BLaER1 (cell line): ENCODE measurements at regions not wholly inside any gene's neighbourhood (a gene's known extent, or its start where the extent isn't known, plus 50 kb on each side); places are given as distances from the start of the nearest gene placed in this dataset.
A peak's percentile ranks its signal among the peaks of the same experiment; 100 is the strongest.

ENCODE experiments used
- H3K27ac ChIP-seq: shearing (Covaris generic); formaldehyde crosslinking; 2 replicates; pipeline ENCODE4 v1.8.1; 2022
- H3K27me3 ChIP-seq: shearing (Covaris generic); formaldehyde crosslinking; 2 replicates; pipeline ENCODE4 v1.8.1; 2022
- H3K36me3 ChIP-seq: shearing (Covaris generic); formaldehyde crosslinking; 2 replicates; pipeline ENCODE4 v1.8.1; 2022
- H3K4me1 ChIP-seq: shearing (Covaris generic); formaldehyde crosslinking; 2 replicates; pipeline ENCODE4 v1.8.1; 2022
- H3K4me2 ChIP-seq: shearing (Covaris generic); formaldehyde crosslinking; 2 replicates; pipeline ENCODE4 v1.8.1; 2022
- H3K4me3 ChIP-seq: shearing (Covaris generic); formaldehyde crosslinking; 2 replicates; pipeline ENCODE4 v1.8.1; 2022
- H3K9ac ChIP-seq: shearing (Covaris generic); formaldehyde crosslinking; 2 replicates; pipeline ENCODE4 v1.8.1; 2022
- H3K9me3 ChIP-seq: shearing (Covaris generic); formaldehyde crosslinking; 2 replicates; pipeline ENCODE4 v1.8.1; 2022
- H4K20me1 ChIP-seq: shearing (Covaris generic); formaldehyde crosslinking; 2 replicates; pipeline ENCODE4 v1.8.1; 2022
- Cebpa-rat ChIP-seq: shearing (Covaris generic); IDR thresholded peaks from 2 replicates; pipeline ENCODE4 v1.8.1; 2022

GRCh38 chr3:18657858-18658820 lies 233.0 kb upstream of the SATB1 start:
- Histone ChIP-seq H3K9ac (no peak overlapping the region), H3K4me2 (peak overlapping the region; percentile 38; the same call in 1 of the 2 replicates), H4K20me1 (no peaks in the 10 kb centered on the region), H3K9me3 (no peaks in the 10 kb centered on the region), H3K27ac (no peak overlapping the region), H3K27me3 (no peaks in the 10 kb centered on the region), H3K36me3 (no peaks in the 10 kb centered on the region), H3K4me1 (peaks cover 7% of the 10 kb centered on the region), H3K4me3 (no peak overlapping the region)
- no peak for TF ChIP-seq Cebpa-rat

GRCh38 chr3:18656866-18657265 lies 231.7 kb upstream of the SATB1 start:
- Histone ChIP-seq H3K27me3 (no peaks in the 10 kb centered on the region), H3K4me2 (no peak overlapping the region), H3K9ac (no peak overlapping the region), H3K9me3 (no peaks in the 10 kb centered on the region), H3K4me1 (peaks cover 7% of the 10 kb centered on the region), H4K20me1 (no peaks in the 10 kb centered on the region), H3K36me3 (no peaks in the 10 kb centered on the region), H3K27ac (no peak overlapping the region), H3K4me3 (no peak overlapping the region)
- TF ChIP-seq Cebpa-rat, result no peak

GRCh38 chr3:18656410-18656809 lies 231.3 kb upstream of the SATB1 start:
- Histone ChIP-seq H3K27me3 (no peaks in the 10 kb centered on the region), H3K9ac (no peak overlapping the region), H3K4me3 (no peak overlapping the region), H3K27ac (no peak overlapping the region), H4K20me1 (no peaks in the 10 kb centered on the region), H3K4me2 (no peak overlapping the region), H3K9me3 (no peaks in the 10 kb centered on the region), H3K36me3 (no peaks in the 10 kb centered on the region), H3K4me1 (peaks cover 7% of the 10 kb centered on the region)
- TF ChIP-seq Cebpa-rat, result no peak

- Histone ChIP-seq H3K9me3 (no peaks in the 10 kb centered on the region), H3K27me3 (no peaks in the 10 kb centered on the region), H3K36me3 (no peaks in the 10 kb centered on the region), H4K20me1 (no peaks in the 10 kb centered on the region), H3K27ac (no peak overlapping the region), H3K4me2 (no peak overlapping the region), H3K4me1 (peaks cover 7% of the 10 kb centered on the region), H3K4me3 (no peak overlapping the region), H3K9ac (no peak overlapping the region)
- no peak for TF ChIP-seq Cebpa-rat
Observed at GRCh38 chr3:18655827-18656226, 230.7 kb upstream of the SATB1 start.

GRCh38 chr3:18652781-18653180 lies 227.6 kb upstream of the SATB1 start:
- H3K4me2 ChIP-seq, result no peak overlapping the region
- no peak overlapping the region for H3K4me3 ChIP-seq
- no peak overlapping the region for H3K9ac ChIP-seq
- H3K4me1 ChIP-seq, result peaks cover 2% of the 10 kb centered on the region
- H4K20me1 ChIP-seq, result no peaks in the 10 kb centered on the region
- H3K27me3 ChIP-seq, result no peaks in the 10 kb centered on the region
- no peaks in the 10 kb centered on the region for H3K9me3 ChIP-seq
- H3K36me3 ChIP-seq, result no peaks in the 10 kb centered on the region
- no peak for TF ChIP-seq Cebpa-rat
- H3K27ac ChIP-seq, result no peak overlapping the region

GRCh38 chr3:18650731-18651130 lies 225.6 kb upstream of the SATB1 start:
- Histone ChIP-seq H3K36me3 (no peaks in the 10 kb centered on the region), H3K9me3 (no peaks in the 10 kb centered on the region), H3K27me3 (no peaks in the 10 kb centered on the region), H3K4me2 (no peak overlapping the region), H3K4me1 (no peaks in the 10 kb centered on the region), H4K20me1 (no peaks in the 10 kb centered on the region), H3K4me3 (no peak overlapping the region), H3K9ac (no peak overlapping the region), H3K27ac (no peak overlapping the region)
- no peak for TF ChIP-seq Cebpa-rat

GRCh38 chr3:18649666-18650363 lies 224.7 kb upstream of the SATB1 start:
- no peaks in the 10 kb centered on the region for H3K27me3 ChIP-seq
- no peak overlapping the region for H3K4me3 ChIP-seq
- H3K4me1 ChIP-seq, result no peaks in the 10 kb centered on the region
- no peaks in the 10 kb centered on the region for H3K36me3 ChIP-seq
- TF ChIP-seq Cebpa-rat, result no peak
- H3K9ac ChIP-seq, result no peak overlapping the region
- H3K9me3 ChIP-seq, result no peaks in the 10 kb centered on the region
- no peak overlapping the region for H3K27ac ChIP-seq
- no peaks in the 10 kb centered on the region for H4K20me1 ChIP-seq
- H3K4me2 ChIP-seq, result no peak overlapping the region

GRCh38 chr3:18648868-18649462 lies 223.8 kb upstream of the SATB1 start:
- H4K20me1 ChIP-seq, result no peaks in the 10 kb centered on the region
- H3K36me3 ChIP-seq, result no peaks in the 10 kb centered on the region
- H3K4me1 ChIP-seq, result no peaks in the 10 kb centered on the region
- TF ChIP-seq Cebpa-rat, result no peak
- no peak overlapping the region for H3K9ac ChIP-seq
- H3K4me2 ChIP-seq, result no peak overlapping the region
- no peak overlapping the region for H3K4me3 ChIP-seq
- no peaks in the 10 kb centered on the region for H3K9me3 ChIP-seq
- no peak overlapping the region for H3K27ac ChIP-seq
- no peaks in the 10 kb centered on the region for H3K27me3 ChIP-seq

- Histone ChIP-seq H3K9ac (no peak overlapping the region), H3K27ac (no peak overlapping the region), H3K9me3 (no peaks in the 10 kb centered on the region), H3K36me3 (no peaks in the 10 kb centered on the region), H3K4me3 (no peak overlapping the region), H3K4me1 (peaks cover 6% of the 10 kb centered on the region; the same call in 1 of the 2 replicates), H3K27me3 (no peaks in the 10 kb centered on the region), H4K20me1 (no peaks in the 10 kb centered on the region), H3K4me2 (no peak overlapping the region)
- no peak for TF ChIP-seq Cebpa-rat
Observed at GRCh38 chr3:18648159-18648558, 223.0 kb upstream of the SATB1 start.

GRCh38 chr3:18645619-18646018 lies 220.5 kb upstream of the SATB1 start:
- Histone ChIP-seq H4K20me1 (no peaks in the 10 kb centered on the region), H3K4me1 (peaks cover 7% of the 10 kb centered on the region; the same call in 1 of the 2 replicates), H3K4me2 (no peak overlapping the region), H3K27me3 (no peaks in the 10 kb centered on the region), H3K27ac (no peak overlapping the region), H3K9me3 (0 out of 2 replicates have a peak, but pooled peaks cover 4% of the 10 kb centered on the region), H3K36me3 (no peaks in the 10 kb centered on the region), H3K9ac (no peak overlapping the region), H3K4me3 (no peak overlapping the region)
- TF ChIP-seq Cebpa-rat, result no peak
